ENCODE measurements at regions not wholly inside any gene's neighbourhood (a gene's known extent, or its start where the extent isn't known, plus 50 kb on each side); places are given as distances from the start of the nearest gene placed in this dataset.

GRCh38 chr3:72401005-72401545 lies 447.2 kb downstream of the SHQ1 start (continued):
- TF ChIP-seq CTCF (conservative IDR thresholded peaks at IDR 0.05; ENCODE audit: low read depth in 2 of 2) = no peak
- TF ChIP-seq JUNB (IDR thresholded peaks at IDR 0.05; ENCODE audit: unreplicated experiment) = no peak
- no peak for TF ChIP-seq ETS1 (IDR thresholded peaks at IDR 0.05)
- TF ChIP-seq EZH2phosphoT487 (IDR thresholded peaks at IDR 0.05; ENCODE audit: unreplicated experiment) = no peak

DNA sequence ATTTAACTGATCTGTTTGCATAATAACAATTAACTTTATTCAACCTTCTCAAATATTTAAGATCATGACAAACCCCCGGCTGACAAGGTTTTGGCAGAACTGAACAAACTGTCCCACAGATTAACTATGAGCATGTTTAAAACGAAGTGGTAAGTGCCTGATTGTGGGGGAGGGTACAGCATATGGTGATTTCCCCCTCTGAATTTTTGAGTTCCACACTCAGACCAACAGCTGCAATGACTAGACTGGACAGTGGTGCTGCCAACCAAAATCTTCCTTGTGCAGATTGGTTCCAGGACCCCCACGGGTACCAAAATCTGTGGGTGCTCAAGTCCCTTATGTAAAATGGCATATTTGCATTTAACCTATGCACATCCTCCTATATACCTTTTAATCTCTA lies 449.5 kb downstream of the SHQ1 start:
- Histone ChIP-seq H3K4me2 (no peak overlapping the region), H3K79me2 (replicated peaks; ENCODE audit: insufficient read depth) (peaks cover 100% of the 10 kb centered on the region), H3K4me1 (ENCODE audit: insufficient read depth) (peaks cover 88% of the 10 kb centered on the region), H3K4me3 (no peak overlapping the region), H3K9me2 (ENCODE audit: insufficient read depth) (no peaks in the 10 kb centered on the region), H4K20me1 (replicated peaks; ENCODE audit: insufficient read depth) (peaks cover 84% of the 10 kb centered on the region), H3K36me3 (ENCODE audit: insufficient read depth) (no peaks in the 10 kb centered on the region), H3K27ac (ENCODE audit: low read depth) (no peak overlapping the region), H3F3A (replicated peaks; ENCODE audit: low read depth) (no peaks in the 10 kb centered on the region), H2AFZ (no peak overlapping the region), H3K27me3 (ENCODE audit: insufficient read depth) (no peaks in the 10 kb centered on the region)
- Mint-ChIP-seq H3K9me3 (no peaks in the 10 kb centered on the region), H3K27me3 (ENCODE audit: insufficient read depth, low read depth, poor library complexity) (no peaks in the 10 kb centered on the region), H3K36me3 (ENCODE audit: low read depth) (no peaks in the 10 kb centered on the region), H3K4me1 (peaks cover 79% of the 10 kb centered on the region), H3K4me3 (no peak overlapping the region), H3K27ac (no peak overlapping the region; the same call in 1 of the 2 replicates)
- ATAC-seq (no peak), DNase-seq (ENCODE audit: low spot score) (no peak)
- TF ChIP-seq JUNB (IDR thresholded peaks at IDR 0.05; ENCODE audit: unreplicated experiment) (no peak), EZH2phosphoT487 (IDR thresholded peaks at IDR 0.05; ENCODE audit: unreplicated experiment) (no peak)

DNA sequence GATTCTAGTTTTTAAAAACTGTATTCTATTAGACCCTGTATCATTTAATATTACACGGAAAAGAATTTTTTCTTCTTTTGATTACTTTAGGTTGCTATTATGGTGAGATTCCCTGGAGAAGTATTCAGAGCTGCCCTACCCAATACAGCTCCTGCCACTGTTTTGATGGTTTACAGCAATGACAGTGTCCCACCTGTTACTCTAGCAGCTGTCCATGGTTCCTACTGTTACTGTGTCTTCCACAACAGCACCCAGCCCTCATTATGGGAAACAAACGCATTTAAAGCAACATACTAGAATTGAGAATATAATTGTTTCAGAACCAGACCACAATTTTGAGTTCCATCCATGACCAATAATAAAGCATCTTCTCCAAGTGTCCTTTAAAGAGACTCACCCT lies 450.7 kb downstream of the SHQ1 start:
- Mint-ChIP-seq H3K9me3 (no peaks in the 10 kb centered on the region), H3K4me1 (peaks cover 77% of the 10 kb centered on the region), H3K36me3 (ENCODE audit: low read depth) (no peaks in the 10 kb centered on the region), H3K27ac (no peak overlapping the region), H3K27me3 (ENCODE audit: insufficient read depth, low read depth, poor library complexity) (no peaks in the 10 kb centered on the region), H3K4me3 (peak overlapping the region; percentile 49; the same call in 2 of the 3 replicates)
- Histone ChIP-seq H3K4me3 (no peak overlapping the region), H4K20me1 (replicated peaks; ENCODE audit: insufficient read depth) (peaks cover 82% of the 10 kb centered on the region), H3K4me2 (peak overlapping the region; percentile 48), H3K4me1 (ENCODE audit: insufficient read depth) (peaks cover 87% of the 10 kb centered on the region), H3K27ac (ENCODE audit: low read depth) (no peak overlapping the region), H3F3A (replicated peaks; ENCODE audit: low read depth) (no peaks in the 10 kb centered on the region), H3K36me3 (ENCODE audit: insufficient read depth) (no peaks in the 10 kb centered on the region), H3K9me2 (ENCODE audit: insufficient read depth) (no peaks in the 10 kb centered on the region), H2AFZ (no peak overlapping the region), H3K79me2 (replicated peaks; ENCODE audit: insufficient read depth) (peaks cover 100% of the 10 kb centered on the region), H3K27me3 (ENCODE audit: insufficient read depth) (no peaks in the 10 kb centered on the region)
- ATAC-seq (peak; percentile 87), DNase-seq (ENCODE audit: low spot score) (peak; percentile 61)
- TF ChIP-seq CTCF (conservative IDR thresholded peaks at IDR 0.05; ENCODE audit: low read depth in 2 of 2) = no peak
- TF ChIP-seq NANOG (IDR thresholded peaks at IDR 0.05; ENCODE audit: borderline replicate concordance) = no peak
- no peak for TF ChIP-seq EZH2phosphoT487 (IDR thresholded peaks at IDR 0.05; ENCODE audit: unreplicated experiment)
- no peak for TF ChIP-seq ZNF331 (CRISPR knock-in tag; IDR thresholded peaks at IDR 0.05; ENCODE audit: low read depth)
- TF ChIP-seq, protein P1, sequence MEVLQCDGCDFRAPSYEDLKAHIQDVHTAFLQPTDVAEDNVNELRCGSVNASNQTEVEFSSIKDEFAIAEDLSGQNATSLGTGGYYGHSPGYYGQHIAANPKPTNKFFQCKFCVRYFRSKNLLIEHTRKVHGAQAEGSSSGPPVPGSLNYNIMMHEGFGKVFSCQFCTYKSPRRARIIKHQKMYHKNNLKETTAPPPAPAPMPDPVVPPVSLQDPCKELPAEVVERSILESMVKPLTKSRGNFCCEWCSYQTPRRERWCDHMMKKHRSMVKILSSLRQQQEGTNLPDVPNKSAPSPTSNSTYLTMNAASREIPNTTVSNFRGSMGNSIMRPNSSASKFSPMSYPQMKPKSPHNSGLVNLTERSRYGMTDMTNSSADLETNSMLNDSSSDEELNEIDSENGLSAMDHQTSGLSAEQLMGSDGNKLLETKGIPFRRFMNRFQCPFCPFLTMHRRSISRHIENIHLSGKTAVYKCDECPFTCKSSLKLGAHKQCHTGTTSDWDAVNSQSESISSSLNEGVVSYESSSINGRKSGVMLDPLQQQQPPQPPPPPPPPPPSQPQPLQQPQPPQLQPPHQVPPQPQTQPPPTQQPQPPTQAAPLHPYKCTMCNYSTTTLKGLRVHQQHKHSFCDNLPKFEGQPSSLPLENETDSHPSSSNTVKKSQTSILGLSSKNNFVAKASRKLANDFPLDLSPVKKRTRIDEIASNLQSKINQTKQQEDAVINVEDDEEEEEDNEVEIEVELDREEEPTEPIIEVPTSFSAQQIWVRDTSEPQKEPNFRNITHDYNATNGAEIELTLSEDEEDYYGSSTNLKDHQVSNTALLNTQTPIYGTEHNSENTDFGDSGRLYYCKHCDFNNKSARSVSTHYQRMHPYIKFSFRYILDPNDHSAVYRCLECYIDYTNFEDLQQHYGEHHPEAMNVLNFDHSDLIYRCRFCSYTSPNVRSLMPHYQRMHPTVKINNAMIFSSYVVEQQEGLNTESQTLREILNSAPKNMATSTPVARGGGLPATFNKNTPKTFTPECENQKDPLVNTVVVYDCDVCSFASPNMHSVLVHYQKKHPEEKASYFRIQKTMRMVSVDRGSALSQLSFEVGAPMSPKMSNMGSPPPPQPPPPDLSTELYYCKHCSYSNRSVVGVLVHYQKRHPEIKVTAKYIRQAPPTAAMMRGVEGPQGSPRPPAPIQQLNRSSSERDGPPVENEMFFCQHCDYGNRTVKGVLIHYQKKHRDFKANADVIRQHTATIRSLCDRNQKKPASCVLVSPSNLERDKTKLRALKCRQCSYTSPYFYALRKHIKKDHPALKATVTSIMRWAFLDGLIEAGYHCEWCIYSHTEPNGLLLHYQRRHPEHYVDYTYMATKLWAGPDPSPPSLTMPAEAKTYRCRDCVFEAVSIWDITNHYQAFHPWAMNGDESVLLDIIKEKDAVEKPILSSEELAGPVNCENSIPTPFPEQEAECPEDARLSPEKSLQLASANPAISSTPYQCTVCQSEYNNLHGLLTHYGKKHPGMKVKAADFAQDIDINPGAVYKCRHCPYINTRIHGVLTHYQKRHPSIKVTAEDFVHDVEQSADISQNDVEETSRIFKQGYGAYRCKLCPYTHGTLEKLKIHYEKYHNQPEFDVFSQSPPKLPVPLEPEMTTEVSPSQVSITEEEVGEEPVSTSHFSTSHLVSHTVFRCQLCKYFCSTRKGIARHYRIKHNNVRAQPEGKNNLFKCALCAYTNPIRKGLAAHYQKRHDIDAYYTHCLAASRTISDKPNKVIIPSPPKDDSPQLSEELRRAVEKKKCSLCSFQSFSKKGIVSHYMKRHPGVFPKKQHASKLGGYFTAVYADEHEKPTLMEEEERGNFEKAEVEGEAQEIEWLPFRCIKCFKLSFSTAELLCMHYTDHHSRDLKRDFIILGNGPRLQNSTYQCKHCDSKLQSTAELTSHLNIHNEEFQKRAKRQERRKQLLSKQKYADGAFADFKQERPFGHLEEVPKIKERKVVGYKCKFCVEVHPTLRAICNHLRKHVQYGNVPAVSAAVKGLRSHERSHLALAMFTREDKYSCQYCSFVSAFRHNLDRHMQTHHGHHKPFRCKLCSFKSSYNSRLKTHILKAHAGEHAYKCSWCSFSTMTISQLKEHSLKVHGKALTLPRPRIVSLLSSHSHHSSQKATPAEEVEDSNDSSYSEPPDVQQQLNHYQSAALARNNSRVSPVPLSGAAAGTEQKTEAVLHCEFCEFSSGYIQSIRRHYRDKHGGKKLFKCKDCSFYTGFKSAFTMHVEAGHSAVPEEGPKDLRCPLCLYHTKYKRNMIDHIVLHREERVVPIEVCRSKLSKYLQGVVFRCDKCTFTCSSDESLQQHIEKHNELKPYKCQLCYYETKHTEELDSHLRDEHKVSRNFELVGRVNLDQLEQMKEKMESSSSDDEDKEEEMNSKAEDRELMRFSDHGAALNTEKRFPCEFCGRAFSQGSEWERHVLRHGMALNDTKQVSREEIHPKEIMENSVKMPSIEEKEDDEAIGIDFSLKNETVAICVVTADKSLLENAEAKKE (CRISPR knock-in tag; IDR thresholded peaks at IDR 0.05) = no peak
- TF ChIP-seq POLR2AphosphoS5 (IDR thresholded peaks at IDR 0.05; ENCODE audit: low read depth) = no peak
